22Rv1 (cell line): ENCODE measurements at regions not wholly inside any gene's neighbourhood (a gene's known extent, or its start where the extent isn't known, plus 50 kb on each side); places are given as distances from the start of the nearest gene placed in this dataset.

Source experiments
- CTCF ChIP-seq: fragments of 450-650 bp; IDR thresholded peaks from 2 replicates; pipeline ENCODE4 v1.5.1; 2017; ENCODE audit warnings: mild to moderate bottlenecking
- ZFX ChIP-seq: fragments of 450-650 bp; IDR thresholded peaks from 2 replicates; pipeline ENCODE4 v1.6.1; 2017; ENCODE audit warnings: antibody characterized with exemption, borderline replicate concordance

- no peak for TF ChIP-seq CTCF
- no peak for TF ChIP-seq ZFX
Measured at GRCh38 chr1:101377084-101377835, 140.4 kb downstream of the S1PR1 start.
